Suprapubic skin (tissue), 4 donors: ENCODE measurements at regions not wholly inside any gene's neighbourhood (a gene's known extent, or its start where the extent isn't known, plus 50 kb on each side); places are given as distances from the start of the nearest gene placed in this dataset.

Experiments used
- DNase-seq, 2 donors: peaks; one replicate each; pipeline ENCODE4 v3.0.0-alpha.2; 2019; ENCODE audit warnings: low spot score in 2 of 2
- H3K27ac ChIP-seq: fragments of 200-600 bp; sonication (generic); one replicate; pipeline ENCODE4 v1.5.1; 2019
- H3K27me3 ChIP-seq: fragments of 200-600 bp; sonication (generic); one replicate; pipeline ENCODE4 v1.5.1; 2019
- H3K36me3 ChIP-seq: fragments of 200-600 bp; sonication (generic); one replicate; pipeline ENCODE4 v1.5.1; 2019
- H3K4me1 ChIP-seq: fragments of 200-600 bp; sonication (generic); one replicate; pipeline ENCODE4 v1.5.1; 2019
- H3K4me3 ChIP-seq: fragments of 200-600 bp; sonication (generic); one replicate; pipeline ENCODE4 v1.5.1; 2019; ENCODE audit warnings: mild to moderate bottlenecking
- H3K9me3 ChIP-seq: fragments of 200-600 bp; sonication (generic); one replicate; pipeline ENCODE4 v1.5.1; 2019
- CTCF ChIP-seq, 2 donors: fragments of 200-600 bp in 1 of 2; fragments of 450-650 bp in 1 of 2; sonication (generic) in 1 of 2; IDR thresholded peaks; one replicate each; pipeline ENCODE4 v1.5.1; 2016 to 2019; ENCODE audit warnings: antibody characterized with exemption in 2 of 2, mild to moderate bottlenecking in 1 of 2, moderate library complexity in 1 of 2
- EP300 ChIP-seq: sonication (generic); formaldehyde crosslinking; IDR thresholded peaks from one replicate; pipeline ENCODE4 v1.6.1; 2017; ENCODE audit warnings: antibody characterized with exemption
- POLR2A ChIP-seq, 2 donors: fragments of 450-650 bp; IDR thresholded peaks; one replicate each; pipeline ENCODE4 v1.6.1; 2017; ENCODE audit warnings: antibody characterized with exemption in 2 of 2, mild to moderate bottlenecking in 2 of 2, moderate library complexity in 2 of 2
- POLR2AphosphoS5 ChIP-seq, 3 donors: sonication (generic); formaldehyde crosslinking; IDR thresholded peaks; one replicate each; pipeline ENCODE4 v1.6.1; 2017; ENCODE audit warnings: antibody characterized with exemption in 3 of 3
- WGBS: methylation state at CpG from one replicate; pipeline ENCODE4 v1.1.5; 2018; 5-methylcytosine and 5-hydroxymethylcytosine counted together

- H3K36me3 ChIP-seq = no peaks in the 10 kb centered on the region
- no peak for DNase-seq
- TF ChIP-seq POLR2AphosphoS5 (IDR thresholded peaks at IDR 0.05) (no peak), EP300 (no peak), CTCF (IDR thresholded peaks at IDR 0.05) (no peak), POLR2A (IDR thresholded peaks at IDR 0.05) (no peak)
- 81% methylated on average over 8 of the region's 8 CpGs for WGBS
- no peaks in the 10 kb centered on the region for H3K4me1 ChIP-seq
- H3K9me3 ChIP-seq = no peaks in the 10 kb centered on the region
- no peaks in the 10 kb centered on the region for H3K27me3 ChIP-seq
- H3K4me3 ChIP-seq = no peak overlapping the region
- H3K27ac ChIP-seq = no peak overlapping the region
Measured at GRCh38 chr13:81658598-81659370, 1317.9 kb upstream of the SPRY2 start.

- Histone ChIP-seq H3K36me3 (no peaks in the 10 kb centered on the region), H3K27ac (no peak overlapping the region), H3K27me3 (no peaks in the 10 kb centered on the region), H3K9me3 (no peaks in the 10 kb centered on the region), H3K4me1 (no peaks in the 10 kb centered on the region), H3K4me3 (no peak overlapping the region)
- WGBS = 75% methylated on average over 4 of the region's 4 CpGs
- DNase-seq = no peak
- TF ChIP-seq EP300 = no peak
- no peak for TF ChIP-seq POLR2AphosphoS5 (IDR thresholded peaks at IDR 0.05)
- no peak for TF ChIP-seq POLR2A (IDR thresholded peaks at IDR 0.05)
- peak in 1 of 2 donors; percentile 43 for TF ChIP-seq CTCF (IDR thresholded peaks at IDR 0.05)
Measured at GRCh38 chr13:81639984-81640582, 1299.2 kb upstream of the SPRY2 start.

GRCh38 chr13:81637457-81637856 lies 1296.5 kb upstream of the SPRY2 start:
- Histone ChIP-seq H3K36me3 (no peaks in the 10 kb centered on the region), H3K9me3 (no peaks in the 10 kb centered on the region), H3K27ac (no peak overlapping the region), H3K4me1 (no peaks in the 10 kb centered on the region), H3K27me3 (no peaks in the 10 kb centered on the region), H3K4me3 (no peak overlapping the region)
- no peak for TF ChIP-seq POLR2AphosphoS5 (IDR thresholded peaks at IDR 0.05)
- no peak for TF ChIP-seq POLR2A (IDR thresholded peaks at IDR 0.05)
- no peak for TF ChIP-seq CTCF (IDR thresholded peaks at IDR 0.05)
- no peak for TF ChIP-seq EP300
- no peak for DNase-seq
- WGBS = 76% methylated on average over 2 of the region's 2 CpGs

- H3K36me3 ChIP-seq = no peaks in the 10 kb centered on the region
- TF ChIP-seq POLR2A (IDR thresholded peaks at IDR 0.05) (no peak), EP300 (no peak), POLR2AphosphoS5 (IDR thresholded peaks at IDR 0.05) (no peak), CTCF (IDR thresholded peaks at IDR 0.05) (no peak)
- no peaks in the 10 kb centered on the region for H3K4me1 ChIP-seq
- H3K27ac ChIP-seq = no peak overlapping the region
- no peaks in the 10 kb centered on the region for H3K27me3 ChIP-seq
- no peaks in the 10 kb centered on the region for H3K9me3 ChIP-seq
- DNase-seq = no peak
- no peak overlapping the region for H3K4me3 ChIP-seq
Measured at GRCh38 chr13:81636120-81636519, 1295.2 kb upstream of the SPRY2 start.

- Histone ChIP-seq H3K36me3 (no peaks in the 10 kb centered on the region), H3K9me3 (no peaks in the 10 kb centered on the region), H3K27me3 (no peaks in the 10 kb centered on the region), H3K4me3 (no peak overlapping the region), H3K4me1 (no peaks in the 10 kb centered on the region), H3K27ac (no peak overlapping the region)
- no peak for DNase-seq
- WGBS = 84% methylated on average over 2 of the region's 2 CpGs
- TF ChIP-seq EP300 (no peak), POLR2A (IDR thresholded peaks at IDR 0.05) (no peak), POLR2AphosphoS5 (IDR thresholded peaks at IDR 0.05) (no peak), CTCF (IDR thresholded peaks at IDR 0.05) (no peak)
Measured at GRCh38 chr13:81615031-81615430, 1274.1 kb upstream of the SPRY2 start.
